Lower leg skin (tissue), 4 donors: ENCODE measurements at regions not wholly inside any gene's neighbourhood (a gene's known extent, or its start where the extent isn't known, plus 50 kb on each side); places are given as distances from the start of the nearest gene placed in this dataset.

Experiments
- DNase-seq, 2 donors: peaks; one replicate each; pipeline ENCODE4 v3.0.0-alpha.2; 2019; ENCODE audit warnings: low spot score in 2 of 2
- H3K4me3 ChIP-seq: fragments of 200-600 bp; sonication (generic); 2 replicates; pipeline ENCODE4 v1.5.1; 2017; ENCODE audit warnings: mild to moderate bottlenecking, low read depth; ENCODE audit not compliant: poor library complexity, severe bottlenecking
- POLR2A ChIP-seq, 2 donors: fragments of 450-650 bp; IDR thresholded peaks; one replicate each; pipeline ENCODE4 v1.6.1; 2016 to 2017; ENCODE audit warnings: antibody characterized with exemption in 2 of 2, mild to moderate bottlenecking in 1 of 2, moderate library complexity in 1 of 2
- WGBS, 2 donors: methylation state at CpG; one replicate each; pipeline ENCODE4 v1.1.5; 2018; 5-methylcytosine and 5-hydroxymethylcytosine counted together
- intact Hi-C: fragments of 100-400 bp; cut with DNase I; formaldehyde crosslinking; loops from one replicate; pipeline ENCODE4 v1.15.0; 2023; ENCODE audit warnings: low total_unique reads
- TF ChIP-seq, protein P1 (sequence below), 3 donors: fragments of 450-650 bp; IDR thresholded peaks; one replicate each; pipeline ENCODE4 v1.5.1; 2016; ENCODE audit warnings: antibody characterized with exemption in 3 of 3, mild to moderate bottlenecking in 3 of 3, moderate library complexity in 2 of 3

DNA sequence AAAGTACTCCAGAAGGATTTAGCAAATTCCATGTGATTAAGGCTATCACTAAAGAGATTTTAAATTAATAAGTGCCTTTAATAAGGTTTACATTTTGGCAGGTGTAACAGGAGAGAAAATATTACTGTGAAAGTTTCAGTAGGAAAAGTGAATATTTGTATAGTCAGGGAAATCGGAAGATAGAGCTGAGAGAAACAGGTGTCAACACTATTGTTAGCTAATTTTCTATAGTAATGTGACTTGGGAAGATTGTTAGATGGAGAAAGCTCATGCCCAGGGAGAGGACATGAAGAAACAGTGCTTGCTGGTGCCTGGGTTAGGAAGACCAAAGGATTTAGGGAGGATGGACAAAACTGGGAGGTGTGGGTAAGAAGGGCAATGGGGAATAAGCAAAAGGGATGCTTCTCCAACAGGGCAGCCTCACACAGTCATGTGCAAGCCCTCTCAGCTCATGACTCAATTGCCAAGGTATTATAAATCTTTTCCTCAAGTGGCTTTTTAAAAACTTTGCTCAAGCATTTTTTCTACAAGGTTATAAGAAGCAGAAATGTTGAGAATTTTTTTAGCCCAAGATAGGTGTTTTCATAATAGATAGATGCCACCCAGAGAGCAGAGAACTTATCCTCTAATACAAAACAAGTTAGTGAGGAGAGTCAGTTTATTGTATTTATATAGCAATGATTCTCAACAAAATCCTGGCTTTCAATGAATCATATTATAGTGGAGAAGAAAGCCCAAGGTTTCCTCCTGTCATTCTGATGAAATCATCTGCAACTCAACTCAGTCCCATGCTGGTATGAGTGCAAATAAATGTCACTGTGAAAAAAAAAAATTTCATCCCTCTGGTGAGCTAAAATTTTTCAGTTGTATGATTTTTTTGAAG lies 325.2 kb upstream of the NT5E start:
- WGBS, 2 donors: 84 to 85% methylated on average over 1 of the region's 1 CpG
- TF ChIP-seq POLR2A (IDR thresholded peaks at IDR 0.05): no peak
- TF ChIP-seq, protein P1, sequence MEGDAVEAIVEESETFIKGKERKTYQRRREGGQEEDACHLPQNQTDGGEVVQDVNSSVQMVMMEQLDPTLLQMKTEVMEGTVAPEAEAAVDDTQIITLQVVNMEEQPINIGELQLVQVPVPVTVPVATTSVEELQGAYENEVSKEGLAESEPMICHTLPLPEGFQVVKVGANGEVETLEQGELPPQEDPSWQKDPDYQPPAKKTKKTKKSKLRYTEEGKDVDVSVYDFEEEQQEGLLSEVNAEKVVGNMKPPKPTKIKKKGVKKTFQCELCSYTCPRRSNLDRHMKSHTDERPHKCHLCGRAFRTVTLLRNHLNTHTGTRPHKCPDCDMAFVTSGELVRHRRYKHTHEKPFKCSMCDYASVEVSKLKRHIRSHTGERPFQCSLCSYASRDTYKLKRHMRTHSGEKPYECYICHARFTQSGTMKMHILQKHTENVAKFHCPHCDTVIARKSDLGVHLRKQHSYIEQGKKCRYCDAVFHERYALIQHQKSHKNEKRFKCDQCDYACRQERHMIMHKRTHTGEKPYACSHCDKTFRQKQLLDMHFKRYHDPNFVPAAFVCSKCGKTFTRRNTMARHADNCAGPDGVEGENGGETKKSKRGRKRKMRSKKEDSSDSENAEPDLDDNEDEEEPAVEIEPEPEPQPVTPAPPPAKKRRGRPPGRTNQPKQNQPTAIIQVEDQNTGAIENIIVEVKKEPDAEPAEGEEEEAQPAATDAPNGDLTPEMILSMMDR (IDR thresholded peaks at IDR 0.05): no peak
- H3K4me3 ChIP-seq: no peak overlapping the region
- intact Hi-C loops: no loop called here
- DNase-seq: no peak

DNA sequence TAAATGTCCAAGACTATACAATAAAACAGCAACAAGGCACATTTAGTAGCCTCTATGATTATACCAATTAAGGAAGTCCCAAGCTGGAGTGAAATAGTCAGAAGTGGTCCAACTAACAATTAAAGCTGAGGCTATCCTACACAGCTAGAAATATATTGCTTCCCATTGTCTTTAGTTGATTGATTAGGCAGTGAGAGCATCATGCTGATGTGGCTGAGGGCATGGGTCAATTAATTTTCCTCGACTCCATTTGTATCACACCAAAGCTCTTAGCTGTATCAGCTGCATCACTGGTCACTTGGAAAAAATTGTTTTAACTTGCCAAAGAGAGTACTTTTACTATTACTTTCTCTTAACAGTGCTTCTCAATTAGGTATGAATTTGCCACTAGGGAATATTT lies 328.7 kb upstream of the NT5E start:
- DNase-seq: no peak
- intact Hi-C loops: no loop called here
- no peak for TF ChIP-seq POLR2A (IDR thresholded peaks at IDR 0.05)
- TF ChIP-seq, protein P1 (IDR thresholded peaks at IDR 0.05): no peak
- no peak overlapping the region for H3K4me3 ChIP-seq
- WGBS, 2 donors: 56 to 72% methylated on average over 1 of the region's 1 CpG

DNA sequence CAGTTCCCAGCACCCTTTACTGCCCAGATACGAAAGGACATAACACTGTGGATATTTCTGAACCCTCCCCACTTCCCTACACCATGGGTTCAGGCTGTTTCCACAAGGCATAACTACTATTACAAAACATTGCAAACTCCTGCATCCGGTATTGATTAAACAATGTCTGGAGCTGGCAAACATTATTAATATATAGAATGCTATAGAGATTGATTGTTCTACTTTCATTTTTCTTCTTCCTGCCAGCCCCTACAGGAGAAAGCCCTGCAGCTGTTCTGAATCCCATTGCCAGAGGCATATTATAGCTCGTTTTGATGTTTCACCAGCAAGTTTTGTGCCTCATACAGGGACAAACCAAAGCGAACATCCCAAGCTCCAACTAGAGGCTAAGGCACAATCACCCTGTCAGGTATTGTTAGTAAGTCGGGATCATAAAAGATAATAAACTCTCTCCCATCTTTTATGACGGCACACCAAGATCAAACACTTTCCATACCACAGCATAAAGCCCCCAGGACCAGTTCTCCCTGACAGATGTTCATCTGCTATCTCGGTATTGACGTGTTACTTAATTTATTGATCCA lies 331.1 kb upstream of the NT5E start:
- intact Hi-C loops: no loop called here
- WGBS, 2 donors: 63 to 66% methylated on average over 8 of the region's 8 CpGs
- no peak for DNase-seq

DNA sequence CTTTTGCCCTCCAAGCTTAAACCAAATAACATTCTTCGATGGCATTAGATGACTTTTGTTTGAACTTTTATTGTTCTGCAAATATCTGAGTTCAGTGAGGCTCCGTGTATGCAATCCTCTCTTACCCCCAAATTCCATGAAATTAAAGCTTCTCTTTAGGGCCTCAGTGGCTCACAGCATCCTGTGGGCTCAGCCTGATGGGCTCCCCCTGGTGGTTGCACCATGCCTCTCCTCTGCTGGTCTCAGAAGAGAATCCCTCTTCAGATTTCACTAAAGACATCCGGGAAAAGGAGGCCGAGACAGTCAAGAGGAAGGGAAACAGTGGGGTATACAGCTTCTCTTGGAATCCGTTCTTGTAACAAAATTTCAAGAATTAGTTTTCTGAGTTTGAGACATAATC lies 331.6 kb upstream of the NT5E start:
- intact Hi-C loops: no loop called here
- H3K4me3 ChIP-seq: no peak overlapping the region
- peak in 1 of 2 donors; percentile 10 for DNase-seq
- 75 to 88% methylated on average over 5 of the region's 5 CpGs for WGBS, 2 donors
- TF ChIP-seq POLR2A (IDR thresholded peaks at IDR 0.05): no peak
- TF ChIP-seq, protein P1 (IDR thresholded peaks at IDR 0.05): no peak

More for the DNA sequence above, 331.1 kb upstream of the NT5E start:
- H3K4me3 ChIP-seq: no peak overlapping the region
- TF ChIP-seq, protein P1 (IDR thresholded peaks at IDR 0.05): no peak
- TF ChIP-seq POLR2A (IDR thresholded peaks at IDR 0.05): no peak

DNA sequence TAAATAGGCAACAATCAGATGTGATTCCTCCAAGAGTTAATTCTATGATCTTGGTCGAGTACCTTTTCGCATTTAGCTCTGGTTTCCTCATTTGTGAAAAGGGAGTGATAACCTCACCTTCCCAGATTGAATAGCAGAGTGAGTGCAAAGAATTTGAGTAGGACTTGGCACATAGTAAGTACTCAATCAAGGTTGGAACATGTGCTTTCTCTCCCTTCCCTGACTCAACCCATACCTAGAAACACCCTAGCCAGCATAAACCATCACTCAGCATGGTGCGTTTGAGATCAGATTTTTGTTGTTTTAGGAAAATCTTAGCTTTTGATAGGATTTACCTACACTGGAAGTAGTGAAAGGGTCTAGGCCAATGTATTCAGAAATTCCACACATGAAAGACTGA lies 333.4 kb upstream of the NT5E start:
- H3K4me3 ChIP-seq: no peak overlapping the region
- 85 to 93% methylated on average over 3 of the region's 3 CpGs for WGBS, 2 donors
- no peak for DNase-seq
- no peak for TF ChIP-seq POLR2A (IDR thresholded peaks at IDR 0.05)
- TF ChIP-seq, protein P1 (IDR thresholded peaks at IDR 0.05): no peak
- intact Hi-C loops: no loop called here
